H1 (cell line): ENCODE measurements at regions not wholly inside any gene's neighbourhood (a gene's known extent, or its start where the extent isn't known, plus 50 kb on each side); places are given as distances from the start of the nearest gene placed in this dataset.

ENCODE experiments used
- CTCF ChIA-PET: fragments of 300-600 bp; sonication (Branson Sonifier 250); formaldehyde crosslinking; loops from one replicate; lab custom pipeline; 2021; ENCODE audit not compliant: partially characterized antibody; lab: Charles Lee
- POLR2A ChIA-PET: fragments of 300-600 bp; sonication (Branson Sonifier 250); formaldehyde crosslinking; loops from one replicate; lab custom pipeline; 2021; ENCODE audit warnings: inconsistent platforms; ENCODE audit not compliant: partially characterized antibody; lab: Charles Lee
- DNase-seq, 2 experiments: peaks; one replicate each; pipeline versions ENCODE4 v3.0.0 to v3.0.0-alpha.2; 2010 to 2022; ENCODE audit warnings: low spot score in 2 of 2, low read depth in 1 of 2, mixed read lengths in 1 of 2
- FAIRE-seq: peaks from 2 replicates; lab custom pipeline; 2011; peaks lifted over from hg19 to GRCh38; lab: Jason Lieb, UNC
- H2AFZ ChIP-seq: 2 replicates; pipeline ENCODE4 v1.8.1; 2012; ENCODE audit warnings: low read length, inconsistent platforms
- H2AK5ac ChIP-seq: 2 replicates; pipeline ENCODE4 v1.6.1; 2013; ENCODE audit warnings: low read depth, low read length
- H2BK120ac ChIP-seq: replicated peaks from 2 replicates; pipeline ENCODE3; 2013; ENCODE audit warnings: low read depth, low read length, inconsistent platforms
- H2BK12ac ChIP-seq: 2 replicates; pipeline ENCODE4 v1.6.1; 2013; ENCODE audit warnings: low read depth, low read length
- H2BK15ac ChIP-seq: 2 replicates; pipeline ENCODE4 v1.6.1; 2013; ENCODE audit warnings: low read length
- H2BK20ac ChIP-seq: 2 replicates; pipeline ENCODE4 v1.6.1; 2013; ENCODE audit warnings: low read length
- H2BK5ac ChIP-seq: 2 replicates; pipeline ENCODE4 v1.6.1; 2013; ENCODE audit warnings: low read depth, low read length
- H3K14ac ChIP-seq: 2 replicates; pipeline ENCODE4 v1.6.1; 2013; ENCODE audit warnings: inconsistent platforms; ENCODE audit not compliant: insufficient read length
- H3K18ac ChIP-seq: 2 replicates; pipeline ENCODE4 v1.6.1; 2013; ENCODE audit warnings: low read length; ENCODE audit errors: extremely low read depth
- H3K23ac ChIP-seq: 2 replicates; pipeline ENCODE4 v1.6.1; 2013; ENCODE audit warnings: inconsistent platforms; ENCODE audit not compliant: insufficient read length
- H3K23me2 ChIP-seq: 2 replicates; pipeline ENCODE4 v1.6.1; 2013; ENCODE audit warnings: low read depth, low read length
- H3K27ac ChIP-seq: 2 replicates; pipeline ENCODE4 v1.6.1; 2011; ENCODE audit warnings: low read depth, low read length, inconsistent platforms
- H3K27me3 ChIP-seq, 4 experiments: replicated peaks in 1 of 4; 1 replicate in 1 of 4; 2 replicates in 3 of 4; pipeline versions ENCODE4 v1.6.1 to v1.8.1; 2011 to 2013; ENCODE audit warnings: low read length in 3 of 4, mild to moderate bottlenecking in 3 of 4, inconsistent platforms in 2 of 4, mixed read lengths in 2 of 4, moderate library complexity in 1 of 4; ENCODE audit not compliant: control insufficient read depth in 3 of 4, insufficient read depth in 3 of 4; ENCODE audit errors: extremely low read depth in 1 of 4
- H3K36me3 ChIP-seq, 4 experiments: 2 replicates each; pipeline versions ENCODE4 v1.6.1 to v1.8.1; 2011 to 2013; ENCODE audit warnings: mild to moderate bottlenecking in 4 of 4, low read length in 3 of 4, moderate library complexity in 2 of 4, control low read depth in 1 of 4, inconsistent platforms in 1 of 4; ENCODE audit not compliant: insufficient read depth in 4 of 4, control insufficient read depth in 2 of 4
- H3K4ac ChIP-seq: replicated peaks from 2 replicates; pipeline ENCODE3; 2013; ENCODE audit warnings: low read length, low read depth, mixed read lengths, inconsistent platforms; ENCODE audit not compliant: insufficient read length
- H3K4me1 ChIP-seq, 4 experiments: replicated peaks in 1 of 4; 1 replicate in 1 of 4; 2 replicates in 3 of 4; pipeline versions ENCODE4 v1.6.1 to v1.8.1; 2011 to 2013; ENCODE audit warnings: low read length in 3 of 4, inconsistent platforms in 2 of 4, mixed read lengths in 1 of 4; ENCODE audit not compliant: insufficient read depth in 4 of 4, control insufficient read depth in 3 of 4
- H3K4me2 ChIP-seq, 2 experiments: 2 replicates each; pipeline versions ENCODE4 v1.6.1 to v1.8.1; 2011 to 2013; ENCODE audit warnings: low read depth in 2 of 2, low read length in 2 of 2, control low read depth in 1 of 2, inconsistent platforms in 1 of 2, mild to moderate bottlenecking in 1 of 2; ENCODE audit not compliant: insufficient read depth in 1 of 2
- H3K4me3 ChIP-seq, 4 experiments: fragments of 200-600, 300-600 bp in 1 of 4; sonication (generic), shearing (Covaris generic), sonication (Bioruptor Twin) in 1 of 4; 2 replicates each; pipeline versions ENCODE4 v1.5.1 to v1.8.1; 2011 to 2016; ENCODE audit warnings: low read length in 4 of 4, low read depth in 3 of 4, control low read depth in 2 of 4, inconsistent platforms in 2 of 4, mild to moderate bottlenecking in 2 of 4, mixed read lengths in 1 of 4, moderate library complexity in 1 of 4; ENCODE audit not compliant: insufficient read depth in 2 of 4; ENCODE audit errors: extremely low read depth in 1 of 4
- H3K56ac ChIP-seq: replicated peaks from 2 replicates; pipeline ENCODE3; 2013; ENCODE audit warnings: low read depth, mild to moderate bottlenecking, mixed read lengths, low read length, inconsistent platforms; ENCODE audit not compliant: insufficient read length
- H3K79me1 ChIP-seq: 2 replicates; pipeline ENCODE4 v1.6.1; 2013; ENCODE audit warnings: low read depth, low read length, control low read depth
- H3K79me2 ChIP-seq, 2 experiments: 2 replicates each; pipeline versions ENCODE4 v1.6.1 to v1.8.1; 2012 to 2013; ENCODE audit warnings: low read length in 2 of 2, mild to moderate bottlenecking in 2 of 2, inconsistent platforms in 1 of 2; ENCODE audit not compliant: insufficient read depth in 2 of 2, control insufficient read depth in 1 of 2
- H3K9ac ChIP-seq, 4 experiments: replicated peaks in 1 of 4; 1 replicate in 1 of 4; 2 replicates in 3 of 4; pipeline versions ENCODE4 v1.6.1 to v1.8.1; 2011 to 2013; ENCODE audit warnings: low read depth in 3 of 4, low read length in 3 of 4, control low read depth in 2 of 4, mild to moderate bottlenecking in 2 of 4, moderate library complexity in 2 of 4, inconsistent platforms in 1 of 4; ENCODE audit errors: extremely low read depth in 1 of 4
- H3K9me3 ChIP-seq, 2 experiments: 2 replicates each; pipeline versions ENCODE4 v1.6.1 to v1.8.1; 2012 to 2013; ENCODE audit warnings: mild to moderate bottlenecking in 2 of 2, moderate library complexity in 2 of 2, control low read depth in 1 of 2, inconsistent platforms in 1 of 2, low read depth in 1 of 2, low read length in 1 of 2, mixed read lengths in 1 of 2; ENCODE audit not compliant: insufficient read depth in 2 of 2
- H4K20me1 ChIP-seq, 2 experiments: replicated peaks in 1 of 2; 2 replicates each; pipeline versions ENCODE3 to v1.8.1; 2011 to 2013; ENCODE audit warnings: inconsistent platforms in 2 of 2, low read length in 2 of 2, mild to moderate bottlenecking in 1 of 2; ENCODE audit not compliant: insufficient read depth in 2 of 2, control insufficient read depth in 1 of 2
- H4K5ac ChIP-seq: 2 replicates; pipeline ENCODE4 v1.6.1; 2013; ENCODE audit warnings: low read length, low read depth, mixed read lengths, inconsistent platforms; ENCODE audit not compliant: insufficient read length
- H4K8ac ChIP-seq: 2 replicates; pipeline ENCODE4 v1.8.0; 2013; ENCODE audit warnings: mild to moderate bottlenecking, moderate library complexity, low read length, inconsistent platforms; ENCODE audit not compliant: insufficient read depth; ENCODE audit errors: extremely low read depth
- H4K91ac ChIP-seq: replicated peaks from 2 replicates; pipeline ENCODE3; 2013; ENCODE audit warnings: low read length, mixed read lengths, inconsistent platforms; ENCODE audit not compliant: insufficient read length
- ASH2L ChIP-seq: fragments of 200-600, 300-600 bp; sonication (generic); IDR thresholded peaks from one replicate; pipeline ENCODE4 v1.7.1; 2017; ENCODE audit warnings: low read length
- EP300 ChIP-seq, 2 experiments: IDR thresholded peaks; 1 replicate in 1 of 2; 2 replicates in 1 of 2; pipeline ENCODE4 v1.6.1; 2011 to 2012; ENCODE audit warnings: low read depth in 2 of 2, low read length in 2 of 2, mild to moderate bottlenecking in 2 of 2, borderline replicate concordance in 1 of 2, inconsistent platforms in 1 of 2, moderate library complexity in 1 of 2
- KDM4A ChIP-seq: IDR thresholded peaks from one replicate; pipeline ENCODE4 v1.7.1; 2012; ENCODE audit warnings: low read depth, mild to moderate bottlenecking, moderate library complexity, low read length, inconsistent platforms; ENCODE audit not compliant: severe bottlenecking
- SUZ12 ChIP-seq: fragments of 200-600 bp; sonication (generic); IDR thresholded peaks from 2 replicates; pipeline ENCODE4 v1.6.1; 2012; ENCODE audit warnings: mild to moderate bottlenecking, inconsistent platforms, low read length, moderate library complexity, mixed read lengths
- TBP ChIP-seq: IDR thresholded peaks from 2 replicates; pipeline ENCODE4 v1.6.1; 2011; ENCODE audit warnings: low read depth, low read length, improper control_type of control experiment
- WGBS, 2 experiments: shearing (Covaris generic) in 1 of 2; methylation state at CpG; one replicate each; pipeline versions ENCODE4 v1.1.6 to v1.1.7; 2013 to 2015; ENCODE audit warnings: low lambda C conversion rate in 2 of 2, mixed read lengths in 2 of 2, inconsistent platforms in 1 of 2, low coverage in 1 of 2, missing lambda C conversion rate in 1 of 2; ENCODE audit not compliant: insufficient replicate concordance in 2 of 2, insufficient coverage in 1 of 2, insufficient read length in 1 of 2; ENCODE audit errors: extremely low coverage in 1 of 2, missing lambda C conversion rate in 1 of 2; 5-methylcytosine and 5-hydroxymethylcytosine counted together

- ChIA-PET CTCF (interaction anchor here (0.6 to 3.4 kb wide), 6 partner anchors 41 to 812 kb away, joined by 3 to 27 read pairs (median 5); no protein-coding TSS in a partner anchor), POLR2A (no interaction called here)
- Histone ChIP-seq H2BK15ac (no peak overlapping the region), H4K91ac (no peak overlapping the region), H2BK20ac (no peak overlapping the region), H2AK5ac (no peak overlapping the region), H3K18ac (no peak overlapping the region), H3K4ac (no peak overlapping the region), H2BK120ac (no peak overlapping the region), H3K4me3 (no peak overlapping the region), H3K9me3 (peaks cover 32 to 40% of the 10 kb centered on the region in 2 experiments), H3K4me2 (no peak overlapping the region), H3K14ac (no peak overlapping the region), H3K27ac (no peak overlapping the region), H3K23me2 (peaks cover 2% of the 10 kb centered on the region; the same call in 1 of the 2 replicates), H3K79me2 (no peaks in the 10 kb centered on the region), H2BK12ac (no peak overlapping the region), H3K4me1 (no peaks in the 10 kb centered on the region), H3K23ac (no peak overlapping the region), H3K36me3 (no peaks in the 10 kb centered on the region; a peak in 1 of 8 replicates), H2BK5ac (no peak overlapping the region), H3K56ac (no peak overlapping the region), H4K5ac (no peak overlapping the region), H3K79me1 (no peaks in the 10 kb centered on the region), H2AFZ (no peak overlapping the region), H3K9ac (no peak overlapping the region), H4K8ac (no peak overlapping the region), H3K27me3 (no peaks in the 10 kb centered on the region), H4K20me1 (no peaks in the 10 kb centered on the region)
- DNase-seq, result no peak
- WGBS, 2 experiments, result 85% methylated on average over 7 of the region's 7 CpGs; no CpG with 5 or more reads in 1 of the 2 experiments
- FAIRE-seq, result no peak
- TF ChIP-seq SUZ12 (no peak), EP300 (IDR thresholded peaks at IDR 0.05; ENCODE audit: borderline replicate concordance in 1 of 2, low read depth in 2 of 2, low read length in 2 of 2) (no peak), TBP (no peak), KDM4A (no peak), ASH2L (no peak)
Measured at GRCh38 chr10:57341294-57341693, 926.4 kb downstream of the IPMK start.
